Aorta (tissue), 5 donors: ENCODE measurements at regions not wholly inside any gene's neighbourhood (a gene's known extent, or its start where the extent isn't known, plus 50 kb on each side); places are given as distances from the start of the nearest gene placed in this dataset.

Experiments
- ATAC-seq: fragments of 200-7000 bp; cut with Tn5 transposase; one replicate; pipeline ENCODE4 v1.9.1; 2022; ENCODE audit warnings: moderate library complexity; ENCODE audit not compliant: low FRiP score
- DNase-seq, 2 donors: peaks; one replicate each; pipeline ENCODE4 v3.0.0-alpha.2; 2020
- H3K27ac ChIP-seq, 2 donors: one replicate each; pipeline ENCODE4 v1.5.1; 2013; ENCODE audit warnings: low read length in 2 of 2, mild to moderate bottlenecking in 2 of 2, moderate library complexity in 2 of 2, control low read depth in 1 of 2, inconsistent platforms in 1 of 2, low read depth in 1 of 2
- H3K27me3 ChIP-seq, 2 donors: one replicate each; pipeline ENCODE4 v1.6.1; 2013; ENCODE audit warnings: control low read depth in 1 of 2, low read length in 1 of 2, mild to moderate bottlenecking in 1 of 2, moderate library complexity in 1 of 2; ENCODE audit not compliant: insufficient read depth in 2 of 2, control insufficient read depth in 1 of 2
- H3K36me3 ChIP-seq, 2 donors: one replicate each; pipeline ENCODE4 v1.6.1; 2013; ENCODE audit warnings: control low read depth in 1 of 2, low read length in 1 of 2, mild to moderate bottlenecking in 1 of 2; ENCODE audit not compliant: insufficient read depth in 2 of 2, control insufficient read depth in 1 of 2
- H3K4me1 ChIP-seq, 2 donors: one replicate each; pipeline ENCODE4 v1.6.1; 2013; ENCODE audit warnings: low read length in 2 of 2, control low read depth in 1 of 2, mild to moderate bottlenecking in 1 of 2, moderate library complexity in 1 of 2; ENCODE audit not compliant: insufficient read depth in 2 of 2, control insufficient read depth in 1 of 2
- H3K4me3 ChIP-seq, 2 donors: one replicate each; pipeline ENCODE4 v1.5.1; 2013; ENCODE audit warnings: low read length in 2 of 2, control low read depth in 1 of 2, mild to moderate bottlenecking in 1 of 2
- H3K9me3 ChIP-seq: one replicate; pipeline ENCODE4 v1.6.1; 2013; ENCODE audit warnings: mild to moderate bottlenecking, low read length; ENCODE audit not compliant: control insufficient read depth
- WGBS, 2 donors: extraction: QIAGEN DNeasy Blood & Tissue Kit; methylation state at CpG; one replicate each; pipeline ENCODE4 v1.1.7; 2013; 5-methylcytosine and 5-hydroxymethylcytosine counted together
- intact Hi-C, 2 donors: fragments of 100-400 bp; cut with DNase I; formaldehyde crosslinking; loops; one replicate each; pipeline versions ENCODE4 v1.14.2 to v1.15.0; 2022
- donor health status: healthy with polysubstance abuse.
- donor health status: Bipolar disorder and iron deficiency.
- donor health status: DM: no; HTN: no; CAD: no.
- donor health status: DM: no; HTN: no; CAD: no.
- donor health status: DM: yes; HTN: yes; CAD: no.

DNA sequence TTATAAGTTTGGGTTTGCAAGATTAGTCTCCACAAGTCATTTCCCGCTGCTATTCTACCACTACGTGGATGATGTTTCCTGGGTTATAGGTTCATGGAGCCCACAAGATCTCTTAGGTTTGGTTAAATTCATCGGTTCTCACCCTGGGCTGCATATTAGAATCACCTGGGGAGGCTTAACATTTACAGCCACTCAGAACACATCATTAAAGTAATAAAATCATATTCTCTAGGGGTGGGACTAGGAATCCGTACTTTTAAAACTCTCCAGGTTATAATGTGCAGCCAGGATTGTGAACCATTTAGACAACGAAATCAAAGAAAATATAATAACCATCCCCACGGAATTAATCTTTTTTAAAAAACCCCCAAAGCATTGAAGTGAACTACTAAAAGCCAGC, 167.7 kb downstream of the ACTR3 start:
- no peaks in the 10 kb centered on the region for H3K4me1 ChIP-seq
- H3K27ac ChIP-seq = no peak overlapping the region
- peaks cover 3% of the 10 kb centered on the region for H3K9me3 ChIP-seq
- WGBS, 2 donors = 80 to 81% methylated on average over 6 of the region's 6 CpGs
- intact Hi-C loops = no loop called here
- no peaks in the 10 kb centered on the region for H3K36me3 ChIP-seq
- H3K27me3 ChIP-seq = no peaks in the 10 kb centered on the region
- no peak overlapping the region for H3K4me3 ChIP-seq
- no peak for ATAC-seq
- no peak for DNase-seq

DNA sequence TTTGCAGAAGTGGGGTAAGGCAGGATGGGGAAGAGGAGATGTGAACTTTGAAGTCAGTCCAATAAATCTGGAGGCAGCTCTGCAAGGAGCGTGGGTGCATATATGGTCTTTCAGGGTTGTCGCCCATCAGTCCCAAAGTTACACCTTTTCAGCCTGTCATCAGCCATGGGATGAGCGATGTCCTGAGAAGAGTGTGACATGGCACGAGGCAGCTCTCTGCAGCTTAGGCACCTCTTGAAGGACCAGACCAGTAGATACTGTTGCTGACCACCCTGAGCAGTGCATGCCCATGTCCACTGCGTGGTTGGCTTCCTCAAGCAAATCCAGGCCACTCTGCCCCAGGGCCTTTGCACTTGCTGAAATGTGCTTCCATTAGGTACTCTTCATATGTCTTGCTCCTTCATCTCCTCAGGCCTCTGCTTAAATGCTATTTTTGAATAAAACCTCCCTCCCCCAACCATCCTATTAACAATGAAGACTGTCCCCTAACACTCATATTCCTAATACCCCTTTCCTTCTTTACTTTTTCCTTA, 171.7 kb downstream of the ACTR3 start:
- DNase-seq (no peak), ATAC-seq (no peak)
- Histone ChIP-seq H3K36me3 (no peaks in the 10 kb centered on the region), H3K27me3 (no peaks in the 10 kb centered on the region), H3K9me3 (peaks cover 3% of the 10 kb centered on the region), H3K27ac (no peak overlapping the region), H3K4me3 (no peak overlapping the region), H3K4me1 (no peaks in the 10 kb centered on the region)
- WGBS, 2 donors = 86% methylated on average over 5 of the region's 5 CpGs
- intact Hi-C loops = no loop called here

DNA sequence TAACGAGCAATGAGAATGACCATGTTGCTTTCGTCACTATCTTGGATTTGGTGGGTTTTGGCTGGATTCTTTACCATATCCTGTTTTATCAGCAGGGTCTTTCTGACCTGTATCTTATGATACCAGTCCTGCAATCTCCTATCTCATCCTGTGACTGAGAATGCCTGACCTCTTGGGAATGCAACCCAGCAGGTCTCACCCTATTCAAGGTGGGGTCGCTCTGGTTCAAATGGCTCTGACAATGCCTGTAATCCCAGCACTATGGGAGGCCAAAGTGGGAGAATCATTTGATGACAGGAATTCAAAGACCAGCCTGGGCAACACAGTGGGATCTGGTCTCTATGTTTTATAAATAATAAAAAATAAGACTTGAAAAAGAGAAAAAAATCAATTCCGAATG, 173.5 kb downstream of the ACTR3 start:
- no peak overlapping the region for H3K27ac ChIP-seq
- no peak for DNase-seq
- H3K4me3 ChIP-seq = no peak overlapping the region
- no peaks in the 10 kb centered on the region for H3K36me3 ChIP-seq
- H3K27me3 ChIP-seq = no peaks in the 10 kb centered on the region
- peaks cover 3% of the 10 kb centered on the region for H3K9me3 ChIP-seq
- H3K4me1 ChIP-seq = no peaks in the 10 kb centered on the region
- intact Hi-C loops = no loop called here
- WGBS, 2 donors = 80 to 86% methylated on average over 4 of the region's 4 CpGs
- ATAC-seq = no peak

DNA sequence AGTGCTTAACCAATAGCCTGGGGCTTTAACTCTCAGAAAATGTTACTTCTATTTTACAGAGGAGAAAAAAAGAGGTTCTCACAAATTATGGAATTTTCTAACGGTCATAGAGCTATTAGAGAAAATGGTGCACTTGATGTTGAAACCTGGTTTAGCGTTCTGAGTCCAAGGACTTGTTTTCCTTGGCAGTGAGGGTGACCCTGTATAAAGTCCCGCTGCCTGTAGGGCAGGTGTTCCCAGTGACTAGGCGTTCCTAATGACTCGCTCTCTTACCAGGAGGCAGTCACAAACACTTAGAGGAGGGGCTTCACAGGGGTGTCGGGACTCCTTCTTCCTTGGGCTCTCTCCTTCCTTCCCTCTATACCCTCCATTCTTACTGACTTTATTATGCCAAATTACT, 175.8 kb downstream of the ACTR3 start:
- DNase-seq (no peak), ATAC-seq (no peak)
- no peaks in the 10 kb centered on the region for H3K4me1 ChIP-seq
- H3K36me3 ChIP-seq = no peaks in the 10 kb centered on the region
- no peaks in the 10 kb centered on the region for H3K27me3 ChIP-seq
- H3K27ac ChIP-seq = no peak overlapping the region
- intact Hi-C loops = no loop called here
- H3K4me3 ChIP-seq = no peak overlapping the region
- H3K9me3 ChIP-seq = peaks cover 3% of the 10 kb centered on the region
- WGBS, 2 donors = 67 to 71% methylated on average over 6 of the region's 6 CpGs

DNA sequence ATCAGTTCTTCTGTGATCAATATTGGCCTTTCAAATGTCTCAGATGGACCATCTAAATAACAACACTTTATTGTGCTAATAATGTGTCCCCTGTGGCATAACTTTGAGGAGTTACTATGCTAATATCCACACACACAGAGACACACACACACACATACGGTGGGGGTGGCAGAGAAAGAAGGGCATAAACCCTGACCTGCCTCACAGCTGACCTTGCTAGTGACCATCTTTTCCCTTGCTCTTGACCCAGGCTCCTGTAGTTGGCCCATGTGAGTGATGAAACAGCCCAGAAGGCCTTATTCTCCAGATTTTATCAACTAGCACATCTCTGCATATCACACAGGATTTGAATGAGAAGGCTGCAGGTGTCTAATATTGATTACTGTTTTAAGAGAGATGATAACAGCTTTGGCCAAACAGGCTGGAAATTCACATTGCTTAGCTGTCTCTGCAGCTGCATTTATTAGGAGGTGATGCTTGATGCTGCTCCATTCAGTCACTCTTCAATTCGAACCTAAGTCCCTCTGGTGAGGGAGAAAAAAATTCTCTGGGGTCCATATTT, 176.4 kb downstream of the ACTR3 start:
- no peak overlapping the region for H3K4me3 ChIP-seq
- H3K4me1 ChIP-seq = no peaks in the 10 kb centered on the region
- peaks cover 3% of the 10 kb centered on the region for H3K9me3 ChIP-seq
- 35 to 46% methylated on average over 2 of the region's 2 CpGs for WGBS, 2 donors
- no peak overlapping the region for H3K27ac ChIP-seq
- no peak for DNase-seq
- intact Hi-C loops = no loop called here
- no peak for ATAC-seq
- no peaks in the 10 kb centered on the region for H3K27me3 ChIP-seq
- no peaks in the 10 kb centered on the region for H3K36me3 ChIP-seq

DNA sequence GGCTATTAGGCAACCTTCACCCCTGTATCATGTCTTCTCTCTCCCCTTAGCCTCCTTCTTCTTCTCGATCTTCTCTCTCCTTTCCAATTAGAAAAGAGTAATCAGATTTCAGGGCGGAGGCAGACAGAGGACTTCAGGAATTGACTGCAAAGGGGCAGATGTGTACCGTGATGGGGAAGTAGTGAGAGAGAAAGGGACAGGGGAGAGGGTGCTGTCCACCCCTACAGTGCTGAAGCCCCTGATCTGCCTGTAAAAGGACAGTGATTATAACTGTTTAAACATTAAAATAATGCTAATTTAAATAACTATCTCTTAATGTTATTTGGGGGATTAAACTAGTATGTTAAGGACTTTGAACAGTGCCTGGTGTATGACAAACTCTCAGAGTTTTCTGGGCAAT, 178.5 kb downstream of the ACTR3 start:
- Histone ChIP-seq H3K27ac (no peak overlapping the region), H3K4me3 (no peak overlapping the region), H3K27me3 (no peaks in the 10 kb centered on the region), H3K9me3 (no peaks in the 10 kb centered on the region), H3K36me3 (no peaks in the 10 kb centered on the region), H3K4me1 (no peaks in the 10 kb centered on the region)
- no peak for ATAC-seq
- WGBS, 2 donors = 28 to 30% methylated on average over 3 of the region's 3 CpGs
- DNase-seq = no peak
- intact Hi-C loops = no loop called here

DNA sequence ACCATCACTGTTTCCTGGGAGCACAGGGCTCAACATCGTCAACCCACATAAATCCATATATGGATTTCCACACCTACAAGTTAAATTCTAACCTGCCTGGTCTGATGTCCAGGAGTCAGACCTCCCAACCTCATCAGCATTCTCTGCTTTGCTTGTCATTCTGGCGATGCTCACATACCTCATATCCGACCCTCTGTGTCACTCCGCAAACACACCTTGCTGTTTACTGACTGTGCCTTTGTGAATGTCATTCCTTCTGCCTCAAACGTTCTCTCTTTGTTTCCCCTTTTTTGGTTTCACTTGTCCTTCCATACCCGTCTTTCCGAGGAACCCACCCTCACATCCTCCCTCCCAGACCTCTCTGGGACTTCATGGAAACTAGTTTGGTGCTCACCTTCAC, 187.1 kb downstream of the ACTR3 start:
- intact Hi-C loops = no loop called here
- no peak overlapping the region for H3K4me3 ChIP-seq
- no peak overlapping the region for H3K27ac ChIP-seq
- H3K9me3 ChIP-seq = no peaks in the 10 kb centered on the region
- no peak for DNase-seq
- H3K4me1 ChIP-seq = no peaks in the 10 kb centered on the region
- no peaks in the 10 kb centered on the region for H3K27me3 ChIP-seq
- ATAC-seq = no peak
- no peaks in the 10 kb centered on the region for H3K36me3 ChIP-seq
- WGBS, 2 donors = 77 to 80% methylated on average over 7 of the region's 7 CpGs

DNA sequence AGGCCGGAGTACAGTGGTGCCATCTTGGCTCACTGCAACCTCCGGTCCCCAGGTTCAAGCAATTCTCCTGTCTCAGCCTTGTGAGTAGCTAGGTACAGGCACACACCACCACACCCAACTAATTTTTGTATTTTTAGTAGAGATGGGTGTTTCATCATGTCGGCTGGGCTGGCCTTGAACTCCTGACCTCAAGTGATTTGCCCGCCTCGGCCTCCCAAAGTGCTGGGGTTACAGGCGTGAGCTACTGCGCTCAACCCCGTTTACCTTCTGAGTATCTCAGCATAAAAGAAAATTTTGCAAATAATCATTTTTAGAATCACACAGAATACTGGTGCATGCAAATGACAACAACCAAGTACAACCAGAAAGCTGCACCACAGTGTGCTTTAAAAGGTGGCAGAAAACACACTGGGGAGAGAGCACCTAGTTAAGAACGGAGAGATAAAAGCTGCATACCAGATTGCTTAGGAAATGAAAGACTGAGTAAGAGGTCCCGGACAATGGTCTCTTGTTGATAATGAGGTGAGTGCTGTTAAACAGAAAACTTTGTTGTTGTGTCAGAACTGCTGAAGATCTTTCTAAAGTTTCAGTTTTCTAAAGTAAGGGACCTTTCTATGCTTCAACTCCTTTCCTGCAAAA, 189.6 kb downstream of the ACTR3 start:
- no peaks in the 10 kb centered on the region for H3K27me3 ChIP-seq
- peaks cover 1% of the 10 kb centered on the region for H3K9me3 ChIP-seq
- no peak overlapping the region for H3K27ac ChIP-seq
- no peak overlapping the region for H3K4me3 ChIP-seq
- no peaks in the 10 kb centered on the region for H3K4me1 ChIP-seq
- ATAC-seq (no peak), DNase-seq (no peak)
- intact Hi-C loops = no loop called here
- H3K36me3 ChIP-seq = no peaks in the 10 kb centered on the region
- WGBS, 2 donors = 81 to 84% methylated on average over 10 of the region's 10 CpGs

DNA sequence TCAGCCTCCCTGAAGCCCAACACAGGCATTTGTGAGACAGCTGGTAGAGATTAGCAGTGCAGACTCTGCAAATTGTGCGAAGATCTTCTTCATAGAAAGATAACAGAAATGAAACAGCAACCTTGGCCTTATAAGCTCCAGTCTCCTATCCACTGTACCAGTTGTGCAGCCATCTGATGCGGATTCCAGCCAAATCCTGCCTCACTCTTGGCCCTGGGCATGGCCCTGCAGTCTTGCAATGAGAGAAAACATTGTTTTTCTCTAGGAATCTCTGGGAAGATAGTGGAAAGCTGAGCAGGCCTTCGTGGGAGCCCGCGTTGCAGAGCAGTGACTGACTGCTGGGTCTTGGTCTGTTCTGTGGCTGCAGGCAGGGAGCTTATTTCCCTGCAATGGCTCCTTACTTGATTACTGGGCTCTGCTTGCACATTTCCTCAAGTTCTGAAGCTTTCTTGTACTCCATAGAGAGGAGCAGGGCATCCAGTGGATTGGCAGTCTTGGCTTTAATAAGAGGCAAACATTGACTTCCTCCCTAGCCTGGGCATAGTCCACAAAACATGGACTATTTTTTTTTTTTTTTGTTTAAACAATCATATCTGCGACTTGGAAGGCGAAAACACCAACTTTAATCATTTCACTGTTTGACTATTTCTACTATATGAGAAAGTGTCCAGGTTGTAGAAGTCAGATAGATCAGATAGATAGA, 193.0 kb downstream of the ACTR3 start:
- ATAC-seq (no peak), DNase-seq (no peak)
- no peak overlapping the region for H3K4me3 ChIP-seq
- no peak overlapping the region for H3K27ac ChIP-seq
- WGBS, 2 donors = 65 to 68% methylated on average over 7 of the region's 7 CpGs
- H3K36me3 ChIP-seq = no peaks in the 10 kb centered on the region
- peaks cover 2% of the 10 kb centered on the region for H3K9me3 ChIP-seq
- no peaks in the 10 kb centered on the region for H3K27me3 ChIP-seq
- H3K4me1 ChIP-seq = no peaks in the 10 kb centered on the region
- intact Hi-C loops = no loop called here
